Right lobe of liver (tissue), 6 donors: ENCODE measurements at regions not wholly inside any gene's neighbourhood (a gene's known extent, or its start where the extent isn't known, plus 50 kb on each side); places are given as distances from the start of the nearest gene placed in this dataset.
A peak's percentile ranks its signal among the peaks of the same experiment; 100 is the strongest.

Experiments used
- ATAC-seq, 4 donors: fragments of 200-7000 bp; cut with Tn5 transposase; one replicate each; pipeline ENCODE4 v1.9.1; 2020; ENCODE audit warnings: mild to moderate bottlenecking in 4 of 4, moderate library complexity in 4 of 4
- DNase-seq, 3 donors: peaks; one replicate each; pipeline ENCODE4 v3.0.0-alpha.2; 2020
- H3K27ac ChIP-seq, 3 donors: fragments of 200-600 bp; one replicate each; pipeline ENCODE4 v1.8.0; 2022
- H3K27me3 ChIP-seq, 2 donors: fragments of 200-600 bp; one replicate each; pipeline ENCODE4 v1.8.0; 2022
- H3K36me3 ChIP-seq, 4 donors: fragments of 200-600 bp; sonication (generic) in 1 of 4; one replicate each; pipeline versions ENCODE4 v1.5.1 to v1.8.0; 2017 to 2022; ENCODE audit warnings: control low read depth in 1 of 4
- H3K4me1 ChIP-seq, 4 donors: fragments of 200-600 bp; sonication (generic) in 1 of 4; one replicate each; pipeline versions ENCODE4 v1.5.1 to v1.8.0; 2017 to 2022; ENCODE audit warnings: control low read depth in 1 of 4
- H3K4me3 ChIP-seq, 3 donors: fragments of 200-600 bp; one replicate each; pipeline ENCODE4 v1.8.0; 2022
- H3K9me3 ChIP-seq, 4 donors: fragments of 200-600 bp; sonication (generic) in 1 of 4; one replicate each; pipeline versions ENCODE4 v1.5.1 to v1.8.0; 2017 to 2022; ENCODE audit warnings: control low read depth in 1 of 4
- CTCF ChIP-seq, 4 donors: fragments of 200-600 bp in 3 of 4; fragments of 450-650 bp in 1 of 4; IDR thresholded peaks; one replicate each; pipeline versions ENCODE4 v1.5.1 to v1.8.0; 2016 to 2022; ENCODE audit warnings: antibody characterized with exemption in 4 of 4, mild to moderate bottlenecking in 2 of 4
- POLR2A ChIP-seq: fragments of 450-650 bp; IDR thresholded peaks from one replicate; pipeline ENCODE4 v1.6.1; 2017; ENCODE audit warnings: antibody characterized with exemption, mild to moderate bottlenecking
- WGBS: methylation state at CpG from one replicate; pipeline ENCODE4 v1.1.6; 2018; ENCODE audit warnings: low coverage, low lambda C conversion rate; ENCODE audit not compliant: insufficient coverage; ENCODE audit errors: missing lambda C conversion rate; 5-methylcytosine and 5-hydroxymethylcytosine counted together
- intact Hi-C, 2 donors: fragments of 100-400 bp; cut with DNase I; formaldehyde crosslinking; loops; one replicate each; pipeline versions ENCODE4 v1.11.2 to v1.14.1; 2022
- donor health status: DM: no; HTN: yes; CAD: no.
- donor health status: DM: no; HTN: no; CAD: no.
- donor health status: DM: no; HTN: no; CAD: no.
- donor health status: DM: no; HTN: yes; CAD: no.
- donor health status: DM: no; HTN: yes; CAD: no.

DNA sequence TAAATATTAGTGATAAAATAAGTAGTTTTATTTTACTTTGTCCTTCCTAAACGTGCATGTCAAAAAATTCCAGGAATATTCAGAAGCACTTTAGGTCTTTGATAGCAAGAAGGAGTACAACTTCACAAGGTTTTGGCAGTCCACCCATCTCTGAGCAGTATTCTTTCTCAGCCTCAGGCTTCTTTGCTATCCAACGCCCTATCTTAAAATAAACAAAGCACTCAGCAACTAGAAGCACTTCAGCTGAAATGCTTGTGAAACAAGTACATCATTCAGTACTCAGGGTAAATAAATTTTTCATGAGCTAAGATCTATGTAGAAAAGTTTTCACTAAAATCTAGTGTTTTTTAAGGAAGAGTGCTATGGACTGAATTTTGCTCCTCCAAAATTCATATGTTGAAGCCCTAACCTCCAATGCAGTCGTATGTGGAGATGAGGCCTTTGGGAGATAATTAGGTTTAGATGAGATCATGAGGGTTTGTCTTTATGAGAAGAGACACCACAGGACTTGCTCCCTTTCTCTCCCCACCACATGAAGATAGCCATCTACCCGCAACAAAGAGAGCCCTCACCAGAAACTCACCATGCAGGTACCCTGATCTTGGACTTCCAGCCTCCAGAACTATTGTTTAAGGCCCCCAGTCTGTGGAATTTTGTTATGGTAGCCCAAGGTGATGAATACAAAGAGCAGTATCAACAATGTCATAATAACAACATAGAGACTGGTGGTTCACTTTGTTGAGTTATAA, 539.1 kb downstream of the TFAP2A start:
- ATAC-seq: no peak
- WGBS: 35% methylated on average over 3 of the region's 4 CpGs
- H3K4me1 ChIP-seq: no peaks in the 10 kb centered on the region

DNA sequence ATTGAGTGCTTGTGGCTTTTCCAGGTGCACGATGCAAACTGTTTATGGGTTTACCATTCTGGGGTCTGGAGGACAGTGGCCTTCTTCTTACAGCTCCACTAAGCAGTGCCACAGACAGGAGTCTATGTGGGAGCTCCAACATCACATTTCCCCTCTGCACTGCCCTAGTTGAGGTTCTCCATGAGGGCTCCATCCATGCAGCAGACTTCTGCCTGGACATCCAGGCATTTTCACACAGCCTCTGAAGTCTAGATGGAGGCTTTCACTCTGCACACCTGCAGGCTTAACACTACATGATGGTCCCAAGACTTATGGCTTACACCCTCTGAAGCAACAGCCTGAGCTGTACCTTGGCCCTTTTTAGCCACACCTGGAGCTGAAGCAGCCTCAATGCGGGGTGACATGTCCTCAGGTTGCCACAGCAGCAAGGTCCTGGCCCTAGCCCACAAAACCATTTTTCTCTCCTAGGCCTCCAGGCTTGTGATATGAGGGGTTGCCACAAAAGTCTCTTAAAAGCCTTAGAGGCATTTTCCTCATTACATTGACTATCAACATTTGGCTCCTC, 552.2 kb downstream of the TFAP2A start:
- TF ChIP-seq POLR2A: no peak
- TF ChIP-seq CTCF (IDR thresholded peaks at IDR 0.05): no peak
- no peaks in the 10 kb centered on the region for H3K9me3 ChIP-seq
- H3K27ac ChIP-seq: no peak overlapping the region
- intact Hi-C loops: no loop called here
- DNase-seq (no peak), ATAC-seq (no peak)
- H3K4me3 ChIP-seq: no peak overlapping the region
- no peaks in the 10 kb centered on the region for H3K27me3 ChIP-seq
- H3K36me3 ChIP-seq: no peaks in the 10 kb centered on the region
- no peaks in the 10 kb centered on the region for H3K4me1 ChIP-seq
- 60% methylated on average over 1 of the region's 2 CpGs for WGBS

More for the DNA sequence above, 539.1 kb downstream of the TFAP2A start:
- TF ChIP-seq POLR2A: no peak
- TF ChIP-seq CTCF (IDR thresholded peaks at IDR 0.05): no peak
- no peak for DNase-seq
- no peaks in the 10 kb centered on the region for H3K36me3 ChIP-seq
- no peaks in the 10 kb centered on the region for H3K27me3 ChIP-seq
- H3K4me3 ChIP-seq: no peak overlapping the region
- peaks cover 0 to 3% (median 0%) of the 10 kb centered on the region in 4 donors for H3K9me3 ChIP-seq
- intact Hi-C loops: no loop called here
- H3K27ac ChIP-seq: no peak overlapping the region

DNA sequence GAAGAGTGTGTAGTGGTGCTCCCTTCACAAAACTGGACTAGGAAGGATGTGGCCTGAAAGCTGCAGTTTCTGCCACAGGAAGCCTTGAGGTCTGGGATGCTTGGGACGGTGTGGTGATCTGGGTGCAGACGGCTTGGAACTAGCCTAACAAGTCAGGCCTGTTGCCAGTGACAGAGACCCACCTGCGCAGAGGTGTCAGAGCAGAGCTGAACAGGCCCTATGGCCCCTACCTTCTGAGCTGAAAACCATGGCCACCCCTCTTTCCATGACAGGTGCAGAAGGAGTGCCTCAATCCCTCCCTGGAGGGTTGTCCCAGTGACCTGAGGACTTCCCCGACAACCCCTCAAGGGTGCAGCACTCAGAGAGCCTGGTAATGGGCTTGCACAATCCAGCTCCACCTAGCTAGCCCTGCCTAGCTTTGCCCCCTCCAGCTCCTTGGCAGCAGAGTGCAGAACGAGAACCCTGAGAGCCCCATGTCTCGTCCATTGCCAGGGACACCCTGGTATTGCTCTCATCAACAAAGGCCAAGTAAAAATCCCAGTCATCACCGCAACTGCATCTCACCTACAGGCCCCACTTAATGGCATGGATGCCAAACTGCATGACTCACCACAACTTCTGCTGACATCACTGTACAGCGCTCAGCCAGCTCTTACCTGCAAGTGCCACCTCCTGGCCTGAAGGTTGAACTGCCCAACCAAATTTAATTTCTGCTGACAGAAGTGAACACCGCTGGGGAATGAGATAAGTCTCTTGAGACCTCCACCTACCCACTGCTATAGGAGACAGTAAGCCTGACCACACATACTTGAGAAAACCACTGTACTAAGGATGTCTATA, 563.1 kb downstream of the TFAP2A start:
- no peaks in the 10 kb centered on the region for H3K27me3 ChIP-seq
- H3K4me1 ChIP-seq: no peaks in the 10 kb centered on the region
- no peak overlapping the region for H3K27ac ChIP-seq
- DNase-seq: peak in 2 of 3 donors; percentile 25 to 50
- TF ChIP-seq POLR2A (no peak), CTCF (IDR thresholded peaks at IDR 0.05) (peak; percentile 12 to 46 (median 31))
- H3K9me3 ChIP-seq: peaks cover 0 to 4% (median 0%) of the 10 kb centered on the region in 4 donors
- peak; percentile 72 to 86 (median 80) for ATAC-seq
- H3K36me3 ChIP-seq: no peaks in the 10 kb centered on the region
- intact Hi-C loops: no loop called here
- 85% methylated on average over 5 of the region's 9 CpGs for WGBS
- H3K4me3 ChIP-seq: no peak overlapping the region

GRCh38 chr6:9851006-9851405, 563.9 kb downstream of the TFAP2A start:
- H3K9me3 ChIP-seq: peaks cover 0 to 4% (median 0%) of the 10 kb centered on the region in 4 donors
- no peaks in the 10 kb centered on the region for H3K4me1 ChIP-seq
- H3K27me3 ChIP-seq: no peaks in the 10 kb centered on the region
- WGBS: no CpG with 5 or more reads among the region's 2 CpGs
- TF ChIP-seq CTCF (IDR thresholded peaks at IDR 0.05) (no peak), POLR2A (no peak)
- H3K27ac ChIP-seq: no peak overlapping the region
- DNase-seq (peak in 1 of 3 donors; percentile 34), ATAC-seq (peak in 2 of 4 donors; percentile 6 to 28)
- intact Hi-C loops: no loop called here
- H3K4me3 ChIP-seq: no peak overlapping the region
- H3K36me3 ChIP-seq: no peaks in the 10 kb centered on the region
